Gastrocnemius medialis (tissue), 4 donors: ENCODE measurements at regions not wholly inside any gene's neighbourhood (a gene's known extent, or its start where the extent isn't known, plus 50 kb on each side); places are given as distances from the start of the nearest gene placed in this dataset.

Experiments
- ATAC-seq, 2 donors: fragments of 150-250 bp; one replicate each; pipeline ENCODE4 v1.9.1; 2016
- DNase-seq, 2 donors: peaks; one replicate each; pipeline ENCODE4 v3.0.0-alpha.2; 2019
- H3K27ac ChIP-seq, 4 donors: fragments of 200-600 bp; sonication (generic); 1 replicate in 1 of 4; 2 replicates in 3 of 4; pipeline ENCODE4 v1.5.1; 2016 to 2018; ENCODE audit warnings: mild to moderate bottlenecking in 2 of 4, moderate library complexity in 1 of 4
- H3K27me3 ChIP-seq, 3 donors: fragments of 200-600 bp; sonication (generic) in 2 of 3; 1 replicate in 1 of 3; 2 replicates in 2 of 3; pipeline versions ENCODE4 v1.5.1 to v1.6.0; 2016 to 2019; ENCODE audit warnings: mild to moderate bottlenecking in 1 of 3, moderate library complexity in 1 of 3
- H3K36me3 ChIP-seq, 2 donors: fragments of 200-600 bp; sonication (generic) in 1 of 2; one replicate each; pipeline ENCODE4 v1.5.1; 2017 to 2018
- H3K4me1 ChIP-seq, 2 donors: fragments of 200-600 bp; sonication (generic) in 1 of 2; one replicate each; pipeline ENCODE4 v1.5.1; 2016 to 2017; ENCODE audit warnings: mild to moderate bottlenecking in 2 of 2
- H3K4me3 ChIP-seq, 4 donors: fragments of 200-600 bp; sonication (generic) in 3 of 4; 1 replicate in 1 of 4; 2 replicates in 3 of 4; pipeline ENCODE4 v1.5.1; 2016 to 2019; ENCODE audit warnings: mild to moderate bottlenecking in 2 of 4
- H3K9me3 ChIP-seq, 3 donors: fragments of 200-600 bp; sonication (generic) in 2 of 3; 1 replicate in 1 of 3; 2 replicates in 2 of 3; pipeline ENCODE4 v1.5.1; 2016 to 2019
- CTCF ChIP-seq, 5 experiments: fragments of 450-650 bp in 3 of 5; fragments of 200-600 bp in 2 of 5; sonication (generic) in 2 of 5; IDR thresholded peaks in 4 of 5; conservative IDR thresholded peaks in 1 of 5; 1 replicate in 4 of 5; 2 replicates in 1 of 5; pipeline ENCODE4 v1.5.1; 2016 to 2019; ENCODE audit warnings: antibody characterized with exemption in 5 of 5, mild to moderate bottlenecking in 3 of 5, moderate library complexity in 3 of 5
- POLR2A ChIP-seq, 2 donors: fragments of 450-650 bp; IDR thresholded peaks; one replicate each; pipeline ENCODE4 v1.6.1; 2017; ENCODE audit warnings: antibody characterized with exemption in 2 of 2, mild to moderate bottlenecking in 2 of 2, moderate library complexity in 2 of 2
- in situ Hi-C, 4 donors: fragments of 200-750 bp; cut with MboI; loops; one replicate each; pipeline versions ENCODE4 v1.15.0 to v1.8.0; 2017; ENCODE audit warnings: low sequenced_read_pairs in 4 of 4
- intact Hi-C: fragments of 100-400 bp; cut with DNase I; formaldehyde crosslinking; loops from one replicate; pipeline ENCODE4 v1.15.1; 2023; ENCODE audit warnings: low total_unique reads

GRCh38 chr11:37532271-37532670, 934.2 kb upstream of the RAG2 start:
- intact Hi-C loops, result no loop called here
- no peak for TF ChIP-seq CTCF (IDR thresholded peaks at IDR 0.05 in 4 of 5, conservative IDR thresholded peaks at IDR 0.05 in 1 of 5)
- H3K27me3 ChIP-seq, result no peaks in the 10 kb centered on the region
- in situ Hi-C loops, result no loop called here
- H3K4me3 ChIP-seq, result no peak overlapping the region
- DNase-seq, result no peak
- H3K27ac ChIP-seq, result no peak overlapping the region
- H3K36me3 ChIP-seq, result no peaks in the 10 kb centered on the region
- no peaks in the 10 kb centered on the region for H3K4me1 ChIP-seq
- ATAC-seq, result no peak
- no peaks in the 10 kb centered on the region for H3K9me3 ChIP-seq

DNA sequence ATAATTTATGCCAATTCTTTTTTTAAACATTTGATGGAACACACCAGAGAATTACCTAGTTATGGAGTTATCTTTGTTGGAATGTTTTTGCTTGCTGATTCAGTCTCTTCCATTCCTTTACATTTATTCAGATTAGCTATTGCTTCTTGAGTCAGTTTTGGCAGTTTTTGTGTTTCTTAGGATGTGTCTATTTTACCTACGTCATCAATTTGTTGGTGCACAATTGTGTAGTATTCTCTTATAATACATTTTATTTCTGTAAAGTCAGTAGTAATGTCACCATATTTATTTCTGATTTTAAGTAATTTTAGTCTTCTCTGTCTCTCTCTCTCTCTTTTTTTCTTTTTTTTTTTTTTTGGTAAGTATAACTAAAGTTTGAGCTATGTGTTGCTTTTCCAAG, 929.5 kb upstream of the RAG2 start:
- Histone ChIP-seq H3K4me3 (no peak overlapping the region), H3K9me3 (no peaks in the 10 kb centered on the region), H3K27ac (no peak overlapping the region), H3K27me3 (no peaks in the 10 kb centered on the region), H3K36me3 (no peaks in the 10 kb centered on the region), H3K4me1 (no peaks in the 10 kb centered on the region)
- ATAC-seq, result no peak
- DNase-seq, result no peak
- in situ Hi-C loops (no loop called here), intact Hi-C loops (no loop called here)
- TF ChIP-seq CTCF (IDR thresholded peaks at IDR 0.05 in 4 of 5, conservative IDR thresholded peaks at IDR 0.05 in 1 of 5) (no peak), POLR2A (IDR thresholded peaks at IDR 0.05) (no peak)

DNA sequence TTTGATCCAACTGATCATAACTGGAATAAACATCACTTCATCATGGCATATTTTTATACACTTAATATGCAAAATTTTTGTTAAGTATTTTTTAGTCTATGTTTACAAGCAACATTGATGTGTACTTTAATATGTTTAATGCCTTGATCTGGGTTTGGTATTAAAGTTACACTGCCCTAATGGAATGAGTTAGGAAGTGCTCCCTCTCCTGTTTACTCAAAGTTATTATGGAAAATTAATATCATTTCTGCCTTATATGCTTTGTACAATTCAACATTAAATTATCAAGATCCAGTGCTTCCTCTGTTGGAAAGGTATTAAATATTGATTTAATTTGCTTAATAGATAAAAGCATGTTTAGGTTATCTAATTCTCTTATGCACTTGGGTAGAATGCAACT, 927.3 kb upstream of the RAG2 start:
- Histone ChIP-seq H3K36me3 (no peaks in the 10 kb centered on the region), H3K27me3 (no peaks in the 10 kb centered on the region), H3K27ac (no peak overlapping the region), H3K4me3 (no peak overlapping the region), H3K9me3 (no peaks in the 10 kb centered on the region), H3K4me1 (no peaks in the 10 kb centered on the region)
- intact Hi-C loops, result no loop called here
- in situ Hi-C loops, result no loop called here
- DNase-seq, result no peak
- TF ChIP-seq POLR2A (IDR thresholded peaks at IDR 0.05), result no peak
- TF ChIP-seq CTCF (IDR thresholded peaks at IDR 0.05 in 4 of 5, conservative IDR thresholded peaks at IDR 0.05 in 1 of 5), result no peak
- no peak for ATAC-seq

DNA sequence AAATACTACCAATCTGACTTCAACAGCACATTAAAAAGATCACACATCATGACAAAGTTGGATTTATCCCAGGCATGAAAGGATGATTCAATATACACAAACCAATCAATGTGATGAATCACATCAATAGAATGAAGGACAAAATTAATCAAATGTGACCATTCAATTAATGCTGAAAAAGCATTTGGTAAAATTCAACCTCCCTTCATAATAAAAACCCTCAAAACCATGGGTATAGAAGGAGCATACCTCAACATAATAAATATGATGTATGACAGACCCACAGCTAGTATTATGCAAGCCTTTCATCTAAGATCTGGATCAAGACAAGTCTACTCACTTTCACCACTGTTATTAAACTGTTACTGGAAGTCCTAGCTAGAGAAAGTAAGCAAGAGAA, 921.7 kb upstream of the RAG2 start:
- ATAC-seq (no peak), DNase-seq (no peak)
- intact Hi-C loops (no loop called here), in situ Hi-C loops (no loop called here)
- no peak overlapping the region for H3K4me3 ChIP-seq
- H3K9me3 ChIP-seq, result no peaks in the 10 kb centered on the region
- H3K4me1 ChIP-seq, result no peaks in the 10 kb centered on the region
- H3K27me3 ChIP-seq, result no peaks in the 10 kb centered on the region
- H3K36me3 ChIP-seq, result no peaks in the 10 kb centered on the region
- TF ChIP-seq CTCF (IDR thresholded peaks at IDR 0.05 in 4 of 5, conservative IDR thresholded peaks at IDR 0.05 in 1 of 5) (no peak), POLR2A (IDR thresholded peaks at IDR 0.05) (no peak)
- H3K27ac ChIP-seq, result no peak overlapping the region

GRCh38 chr11:37512156-37512780, 914.2 kb upstream of the RAG2 start:
- H3K27me3 ChIP-seq, result no peaks in the 10 kb centered on the region

More at GRCh38 chr11:37512156-37512780, 914.2 kb upstream of the RAG2 start:
- H3K4me3 ChIP-seq, result no peak overlapping the region
- intact Hi-C loops, result no loop called here
- ATAC-seq, result no peak
- no peaks in the 10 kb centered on the region for H3K36me3 ChIP-seq
- no peaks in the 10 kb centered on the region for H3K4me1 ChIP-seq
- DNase-seq, result no peak
- H3K9me3 ChIP-seq, result no peaks in the 10 kb centered on the region
- TF ChIP-seq POLR2A (IDR thresholded peaks at IDR 0.05), result no peak
- TF ChIP-seq CTCF (IDR thresholded peaks at IDR 0.05 in 4 of 5, conservative IDR thresholded peaks at IDR 0.05 in 1 of 5), result no peak
- H3K27ac ChIP-seq, result no peak overlapping the region
- in situ Hi-C loops, result no loop called here
